Activated gamma-delta T cell treated with anti-CD3 and anti-CD28 coated beads, Interleukin-2, amount 50 U/mL, for 16 hours (primary cell): ENCODE measurements at regions not wholly inside any gene's neighbourhood (a gene's known extent, or its start where the extent isn't known, plus 50 kb on each side); places are given as distances from the start of the nearest gene placed in this dataset.
"Not testable (repeated sequence)": the region's sequence is repeated elsewhere in the genome, so short reads cannot be mapped to it uniquely, and the experiment has no call there.

ENCODE experiments used
- DNase-seq: peaks from one replicate; pipeline ENCODE4 v3.0.0-alpha.2; 2020; ENCODE audit warnings: low read depth

DNA sequence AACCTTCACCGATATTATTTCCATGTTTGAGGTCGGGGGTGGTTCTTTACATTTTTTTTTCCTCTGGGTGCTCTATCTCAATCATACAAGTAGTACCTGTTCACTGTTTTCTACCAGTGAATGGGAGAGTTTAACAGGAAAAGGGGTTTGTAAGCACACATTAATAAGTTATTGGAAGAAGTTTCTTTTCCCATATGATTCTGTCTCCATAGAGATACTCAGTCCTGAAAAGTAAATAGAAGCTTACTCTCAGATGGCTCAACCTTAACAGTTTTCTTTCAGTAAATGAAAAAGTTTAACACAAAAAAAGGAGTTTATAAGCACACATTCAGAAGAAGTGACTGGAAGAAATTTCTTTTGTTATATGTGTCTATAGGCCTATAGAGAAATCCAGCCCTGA lies 995.6 kb upstream of the SLC39A10 start:
- no peak for DNase-seq

GRCh38 chr2:194639057-194639456 lies 1018.0 kb upstream of the SLC39A10 start:
- DNase-seq = not testable (repeated sequence)

GRCh38 chr2:194621945-194622344 lies 1035.1 kb upstream of the SLC39A10 start:
- DNase-seq = no peak

- DNase-seq = no peak
These were observed 1037.7 kb upstream of the SLC39A10 start for GRCh38 chr2:194619366-194619765.

- no peak for DNase-seq
These were observed 1038.6 kb upstream of the SLC39A10 start for GRCh38 chr2:194618432-194618831.

DNA sequence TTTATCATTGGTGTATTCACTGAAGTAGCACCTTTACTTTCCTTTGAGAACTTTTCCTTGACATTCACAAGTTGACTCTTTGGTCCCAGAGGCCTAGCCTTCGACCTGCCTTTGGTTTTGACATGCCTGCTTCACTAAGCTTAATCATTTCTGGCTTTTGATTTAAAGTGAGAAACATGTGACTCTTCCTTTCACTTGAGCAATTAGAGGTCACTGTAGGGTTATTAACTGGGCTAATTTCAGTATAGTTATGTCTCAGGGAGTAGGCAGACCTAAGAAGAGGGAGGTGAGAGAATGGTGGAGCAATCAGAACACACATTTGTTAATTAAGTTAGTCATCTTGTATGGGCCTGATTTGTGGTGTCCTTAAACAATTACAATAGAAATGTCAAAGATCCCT lies 1040.7 kb upstream of the SLC39A10 start:
- DNase-seq = no peak

- no peak for DNase-seq
These were observed 1046.7 kb upstream of the SLC39A10 start for GRCh38 chr2:194610297-194610696.

DNA sequence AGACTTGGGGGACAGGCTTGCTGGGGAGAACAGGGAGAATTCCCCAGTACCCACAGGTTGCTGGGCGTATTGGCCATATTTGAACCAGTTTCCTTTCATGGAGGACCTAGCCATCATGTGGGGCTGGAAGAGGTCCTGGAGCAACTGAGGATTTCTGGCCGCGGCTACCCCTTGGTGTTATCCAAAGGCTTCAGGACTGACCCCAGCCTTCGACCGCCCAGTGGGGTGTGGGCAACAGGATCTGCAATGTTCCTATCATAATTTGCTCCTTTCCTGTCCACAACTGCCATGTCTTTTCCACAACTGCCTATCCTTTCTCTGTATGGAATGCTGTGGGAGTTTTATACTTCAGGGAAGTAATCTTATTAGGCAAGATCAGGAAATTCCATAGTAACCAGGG lies 1053.6 kb upstream of the SLC39A10 start:
- no peak for DNase-seq

DNA sequence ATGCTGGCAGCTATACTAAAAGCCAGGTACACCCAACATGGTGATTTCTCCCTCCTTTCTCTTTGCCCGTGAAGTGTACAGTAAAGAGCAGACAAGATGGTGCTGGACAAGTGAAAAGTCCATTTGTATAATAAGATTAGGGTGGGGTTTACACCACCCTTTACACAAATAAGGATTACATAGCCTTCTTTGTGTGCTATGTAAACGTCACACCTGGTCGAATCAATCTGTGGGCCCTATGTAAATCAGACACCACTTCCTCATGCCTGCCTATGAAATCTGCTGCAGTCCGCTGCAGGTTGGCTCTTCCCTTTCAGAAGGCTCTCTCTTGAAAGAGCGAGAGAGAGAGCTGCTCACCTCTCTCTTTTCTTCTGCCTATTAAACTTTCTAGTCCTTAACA lies 1054.3 kb upstream of the SLC39A10 start:
- DNase-seq = no peak

GRCh38 chr2:194591192-194591591 lies 1065.8 kb upstream of the SLC39A10 start:
- DNase-seq = no peak

DNA sequence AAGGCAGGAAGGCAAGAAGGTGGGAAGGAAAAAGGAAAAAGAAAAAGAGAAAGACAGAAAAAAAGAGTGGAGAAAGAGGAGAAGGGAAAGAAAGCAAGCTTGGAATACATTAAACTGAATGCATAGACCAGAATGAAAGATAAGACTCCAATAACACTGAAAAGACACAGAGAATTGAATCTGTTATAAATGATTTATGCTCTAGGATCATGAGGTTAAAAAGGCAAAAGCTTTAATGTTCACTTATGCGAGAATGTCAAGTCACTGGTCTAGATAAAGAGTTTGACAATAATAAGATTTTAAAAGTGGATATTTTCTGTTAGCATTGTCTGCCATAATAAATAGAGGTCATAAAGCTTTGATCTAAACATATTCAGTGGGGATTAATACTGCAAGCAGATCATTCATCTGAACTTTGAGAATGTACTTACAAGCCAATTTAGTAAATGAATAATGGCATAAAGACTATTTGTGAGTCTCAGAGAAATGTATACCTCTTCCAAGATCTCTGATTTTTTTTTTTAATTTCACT lies 1069.2 kb upstream of the SLC39A10 start:
- DNase-seq = no peak

DNA sequence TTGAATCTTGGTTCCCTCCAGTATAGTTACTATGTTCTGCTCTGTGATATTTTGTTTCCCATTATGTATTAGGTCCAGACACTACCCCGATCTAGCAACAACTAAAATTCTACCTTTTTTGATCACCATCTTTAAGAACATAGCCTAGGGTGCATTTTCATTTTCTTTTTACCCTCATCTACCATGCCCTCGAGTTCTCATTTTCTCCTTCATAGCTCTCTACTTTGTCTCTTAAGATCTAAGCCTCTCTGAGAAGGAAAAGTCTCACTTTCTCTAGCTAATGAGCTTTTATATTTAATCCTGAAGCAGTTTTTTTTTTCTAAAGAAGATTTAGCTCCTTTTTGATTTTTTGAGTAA lies 1089.4 kb upstream of the SLC39A10 start:
- DNase-seq = no peak

- no peak for DNase-seq
These were observed 1089.9 kb upstream of the SLC39A10 start for GRCh38 chr2:194566907-194567660.

DNA sequence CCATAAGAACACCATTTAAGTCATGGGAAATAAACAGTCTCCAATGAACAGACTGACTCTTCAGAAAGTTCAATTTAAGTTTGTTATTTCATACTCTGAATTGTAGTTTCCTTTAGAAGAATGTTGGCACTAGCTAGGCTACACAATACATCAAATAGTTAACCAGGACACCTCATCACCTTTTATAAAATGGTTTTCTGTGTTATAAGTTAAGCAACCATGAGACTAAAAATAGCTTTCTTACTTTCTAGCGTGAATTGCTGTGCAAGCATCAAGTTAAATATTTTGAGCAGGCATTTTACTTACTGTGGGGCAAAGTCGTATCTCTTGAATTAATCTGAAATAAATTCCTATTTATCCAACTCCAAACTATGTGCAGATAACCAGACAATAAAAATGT lies 1092.6 kb upstream of the SLC39A10 start:
- no peak for DNase-seq

- no peak for DNase-seq
These were observed 1094.7 kb upstream of the SLC39A10 start for GRCh38 chr2:194562329-194562728.

GRCh38 chr2:194559964-194560363 lies 1097.1 kb upstream of the SLC39A10 start:
- DNase-seq = no peak

DNA sequence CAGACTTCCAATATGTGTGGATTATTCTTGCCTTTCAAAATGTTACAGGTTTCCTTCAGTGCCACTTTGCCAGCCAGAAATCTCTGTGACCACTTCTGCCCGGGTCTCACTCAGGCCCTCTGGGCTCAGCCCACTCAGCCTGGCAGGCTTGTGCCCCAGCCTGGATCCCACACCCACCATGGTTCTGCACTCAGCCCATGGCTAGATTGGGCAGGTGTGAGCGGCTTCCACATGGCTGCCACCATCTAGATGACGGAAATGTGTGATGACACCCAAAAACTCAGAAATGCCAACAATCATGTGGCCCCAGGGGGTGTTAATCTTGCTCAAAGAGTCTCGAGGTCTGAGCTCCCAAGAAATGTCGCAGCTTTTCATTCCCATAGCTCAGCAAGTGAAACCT lies 1097.5 kb upstream of the SLC39A10 start:
- no peak for DNase-seq

DNA sequence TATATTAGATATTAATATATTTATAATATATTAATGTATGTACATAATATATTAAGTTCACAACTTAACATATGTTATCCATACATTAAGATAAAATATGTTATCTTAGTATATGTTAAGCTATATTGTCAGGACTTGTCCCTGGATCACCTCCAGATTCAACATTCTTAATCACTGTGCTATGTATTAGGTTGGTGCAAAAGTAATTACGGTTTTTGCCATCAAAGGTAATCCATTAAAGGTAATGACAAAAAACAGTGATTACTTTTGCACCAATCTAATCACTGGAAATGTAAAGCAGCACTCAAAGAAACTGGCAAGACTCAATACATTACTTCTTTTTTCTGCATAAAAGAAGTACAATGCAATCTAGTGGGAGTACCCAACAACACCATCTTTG lies 1099.0 kb upstream of the SLC39A10 start:
- no peak for DNase-seq

DNA sequence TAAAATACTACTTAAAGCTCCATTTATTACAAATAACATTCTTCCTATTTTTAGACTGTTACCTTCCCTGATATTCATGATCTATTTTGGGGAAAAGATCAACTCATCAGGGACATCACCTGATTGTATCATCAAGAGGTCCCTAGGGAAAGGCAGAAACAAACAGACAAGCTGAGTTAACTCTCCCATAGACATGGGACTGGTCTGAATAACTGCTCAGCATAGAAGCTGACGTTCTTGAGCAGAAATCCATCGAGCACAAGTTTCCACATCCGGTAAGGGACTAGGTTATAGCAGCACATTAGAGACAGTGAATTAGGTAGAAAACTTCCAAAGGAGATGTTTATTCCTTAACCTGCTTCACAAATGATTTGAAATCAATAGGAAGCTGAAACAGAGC lies 1100.4 kb upstream of the SLC39A10 start:
- no peak for DNase-seq

- DNase-seq = no peak
These were observed 1103.0 kb upstream of the SLC39A10 start for GRCh38 chr2:194553980-194554379.

DNA sequence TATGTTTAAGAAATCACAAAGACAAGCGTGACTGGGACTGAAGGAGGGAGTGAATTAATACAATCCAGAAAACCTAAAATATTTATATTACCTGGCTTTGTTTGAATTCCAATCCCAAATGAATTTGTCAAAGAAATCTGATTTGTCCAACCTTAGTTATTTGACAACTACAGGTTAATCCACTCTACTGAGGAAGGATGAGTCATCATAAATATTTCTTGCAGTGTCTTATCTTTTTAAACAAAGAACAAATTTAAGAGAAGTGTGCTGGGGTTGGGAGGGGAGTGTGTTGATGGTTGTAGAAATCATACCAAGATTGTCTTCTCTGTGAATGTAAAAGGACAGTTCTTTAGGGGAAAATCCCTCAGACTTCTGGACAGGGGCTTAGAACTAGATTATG lies 1106.3 kb upstream of the SLC39A10 start:
- DNase-seq = no peak

DNA sequence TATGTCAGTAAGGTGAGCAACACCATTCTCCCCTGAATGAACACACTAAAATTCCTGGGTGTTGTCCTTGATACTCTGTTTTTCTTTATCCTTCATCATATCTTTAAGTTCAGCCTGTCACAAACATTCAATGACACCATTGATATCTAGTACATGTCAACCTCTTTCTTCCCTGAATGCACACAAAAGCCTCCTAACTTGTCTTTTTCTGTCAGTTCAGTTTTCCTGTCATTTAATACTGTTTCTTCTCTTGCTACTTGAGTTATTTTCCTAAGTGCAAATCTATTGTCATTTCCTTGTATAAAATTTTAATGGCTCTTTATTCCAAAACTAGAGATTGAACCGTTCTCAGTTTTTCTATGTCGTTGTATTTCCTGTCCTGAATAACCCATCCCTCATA lies 1107.6 kb upstream of the SLC39A10 start:
- no peak for DNase-seq

DNA sequence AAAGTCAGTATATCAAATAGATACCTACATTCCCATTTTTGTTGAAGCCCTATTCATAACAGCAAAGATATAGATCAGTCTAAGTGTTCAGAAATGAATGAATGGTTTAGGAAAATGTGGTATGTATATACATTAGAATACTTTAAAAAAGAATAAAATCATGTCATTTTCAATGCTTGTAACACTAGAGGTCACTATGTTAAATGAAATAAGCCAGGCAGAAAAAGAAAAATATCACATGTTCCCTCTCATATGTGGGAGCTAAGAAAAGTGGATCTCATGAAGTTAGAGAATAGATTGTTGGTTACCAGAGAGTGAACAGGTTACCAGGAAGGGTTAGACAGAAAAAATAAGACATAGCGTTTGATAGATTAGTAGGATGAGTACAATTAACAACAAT lies 1111.0 kb upstream of the SLC39A10 start:
- no peak for DNase-seq

- DNase-seq = no peak
These were observed 1117.6 kb upstream of the SLC39A10 start for GRCh38 chr2:194539425-194539824.
